ENCODE measurements at regions not wholly inside any gene's neighbourhood (a gene's known extent, or its start where the extent isn't known, plus 50 kb on each side); places are given as distances from the start of the nearest gene placed in this dataset.

DNA sequence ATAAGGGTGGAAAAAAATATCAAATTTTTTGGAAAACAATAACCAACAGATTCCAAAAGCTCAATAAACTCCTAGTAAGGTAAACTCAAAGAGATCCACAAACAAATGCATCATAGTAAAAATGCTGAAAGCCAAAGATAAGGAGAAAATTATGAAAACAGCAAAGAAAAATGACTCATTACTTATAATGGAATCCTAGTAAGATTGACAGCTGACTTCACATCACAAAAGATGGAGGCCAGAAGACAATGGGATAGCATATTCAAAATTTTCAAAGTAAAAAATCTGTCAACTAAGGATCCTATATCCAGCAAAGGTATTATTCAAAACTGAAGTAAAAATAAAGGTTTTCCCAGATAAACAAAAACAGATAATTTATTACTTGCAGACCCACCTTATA lies 183.4 kb upstream of the VIPR2 start:
- Mint-ChIP-seq H3K27ac (no peak overlapping the region), H3K36me3 (ENCODE audit: low read depth) (no peaks in the 10 kb centered on the region), H3K4me1 (no peaks in the 10 kb centered on the region), H3K27me3 (ENCODE audit: insufficient read depth) (no peaks in the 10 kb centered on the region), H3K4me3 (no peak overlapping the region), H3K9me3 (peaks cover 70% of the 10 kb centered on the region)
- Histone ChIP-seq H3K9ac (ENCODE audit: extremely low read depth, low read length, poor library complexity, severe bottlenecking) (no peak overlapping the region), H3K4me3 (ENCODE audit: low read length) (no peak overlapping the region), H3K36me3 (ENCODE audit: control insufficient read depth, insufficient read depth, low read length) (no peaks in the 10 kb centered on the region), H3K27ac (ENCODE audit: low read depth, low read length) (no peak overlapping the region), H3K9me3 (ENCODE audit: control insufficient read depth, low read length) (peaks cover 71% of the 10 kb centered on the region), H3K4me1 (ENCODE audit: control insufficient read depth, insufficient read depth, low read length) (no peaks in the 10 kb centered on the region), H3K27me3 (ENCODE audit: control insufficient read depth, insufficient read depth, low read length, poor library complexity, severe bottlenecking) (no peaks in the 10 kb centered on the region)
- TF ChIP-seq, protein P1, sequence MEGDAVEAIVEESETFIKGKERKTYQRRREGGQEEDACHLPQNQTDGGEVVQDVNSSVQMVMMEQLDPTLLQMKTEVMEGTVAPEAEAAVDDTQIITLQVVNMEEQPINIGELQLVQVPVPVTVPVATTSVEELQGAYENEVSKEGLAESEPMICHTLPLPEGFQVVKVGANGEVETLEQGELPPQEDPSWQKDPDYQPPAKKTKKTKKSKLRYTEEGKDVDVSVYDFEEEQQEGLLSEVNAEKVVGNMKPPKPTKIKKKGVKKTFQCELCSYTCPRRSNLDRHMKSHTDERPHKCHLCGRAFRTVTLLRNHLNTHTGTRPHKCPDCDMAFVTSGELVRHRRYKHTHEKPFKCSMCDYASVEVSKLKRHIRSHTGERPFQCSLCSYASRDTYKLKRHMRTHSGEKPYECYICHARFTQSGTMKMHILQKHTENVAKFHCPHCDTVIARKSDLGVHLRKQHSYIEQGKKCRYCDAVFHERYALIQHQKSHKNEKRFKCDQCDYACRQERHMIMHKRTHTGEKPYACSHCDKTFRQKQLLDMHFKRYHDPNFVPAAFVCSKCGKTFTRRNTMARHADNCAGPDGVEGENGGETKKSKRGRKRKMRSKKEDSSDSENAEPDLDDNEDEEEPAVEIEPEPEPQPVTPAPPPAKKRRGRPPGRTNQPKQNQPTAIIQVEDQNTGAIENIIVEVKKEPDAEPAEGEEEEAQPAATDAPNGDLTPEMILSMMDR (conservative IDR thresholded peaks at IDR 0.05), result no peak
- DNase-seq, result no peak

DNA sequence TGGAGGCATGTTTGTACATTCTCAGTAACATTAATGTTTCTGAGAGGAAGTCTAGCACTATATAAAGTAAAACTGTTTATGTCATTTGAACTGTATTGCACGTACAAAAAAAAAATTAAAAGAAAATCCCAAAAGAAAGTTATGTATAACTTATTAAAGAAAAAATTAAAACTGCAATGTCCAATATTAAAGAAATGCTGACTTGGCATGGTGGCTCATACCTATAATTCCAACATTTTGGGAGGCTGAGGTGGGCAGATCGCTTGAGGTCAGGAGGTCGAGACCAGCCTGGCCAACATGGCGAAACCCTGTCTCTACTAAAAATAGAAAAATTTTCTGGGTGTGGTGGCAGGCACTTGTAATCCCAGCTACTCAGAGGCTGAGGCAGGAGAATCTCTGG lies 178.7 kb upstream of the VIPR2 start:
- peaks cover 88% of the 10 kb centered on the region for H3K9me3 Mint-ChIP-seq
- Histone ChIP-seq H3K4me1 (ENCODE audit: control insufficient read depth, insufficient read depth, low read length) (no peaks in the 10 kb centered on the region), H3K4me3 (ENCODE audit: low read length) (no peak overlapping the region), H3K27ac (ENCODE audit: low read depth, low read length) (no peak overlapping the region), H3K27me3 (ENCODE audit: control insufficient read depth, insufficient read depth, low read length, poor library complexity, severe bottlenecking) (no peaks in the 10 kb centered on the region), H3K9ac (ENCODE audit: extremely low read depth, low read length, poor library complexity, severe bottlenecking) (no peak overlapping the region), H3K9me3 (ENCODE audit: control insufficient read depth, low read length) (peaks cover 87% of the 10 kb centered on the region), H3K36me3 (ENCODE audit: control insufficient read depth, insufficient read depth, low read length) (no peaks in the 10 kb centered on the region)
- TF ChIP-seq, protein P1 (conservative IDR thresholded peaks at IDR 0.05), result no peak
- no peak overlapping the region for H3K27ac Mint-ChIP-seq
- no peak overlapping the region for H3K4me3 Mint-ChIP-seq
- WGBS, 2 experiments (ENCODE audit: insufficient coverage in 1 of 2, insufficient read length in 1 of 2), result 88 to 100% methylated on average over 1 to 4 of the region's 4 CpGs
- no peaks in the 10 kb centered on the region for H3K27me3 Mint-ChIP-seq (ENCODE audit: insufficient read depth)
- H3K36me3 Mint-ChIP-seq (ENCODE audit: low read depth), result no peaks in the 10 kb centered on the region
- no peak for DNase-seq
- H3K4me1 Mint-ChIP-seq, result no peaks in the 10 kb centered on the region

DNA sequence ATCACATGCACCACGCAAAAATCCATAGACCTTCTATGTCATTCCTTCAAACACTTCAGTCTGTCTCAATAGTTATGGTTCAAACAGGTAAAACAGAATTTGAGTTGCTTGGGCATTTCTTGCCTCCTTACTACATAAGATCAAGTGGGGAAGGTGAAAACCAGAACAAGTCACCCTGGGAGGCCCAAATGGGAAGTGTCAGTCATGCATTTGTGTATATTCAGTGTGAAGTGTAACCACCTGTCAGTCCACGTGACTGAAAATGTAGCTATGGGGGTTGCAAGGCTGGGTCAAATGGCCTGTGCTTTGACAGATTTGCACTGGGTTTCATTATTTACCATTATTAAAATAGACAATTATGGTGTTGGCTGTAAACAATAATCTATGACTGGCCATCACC lies 176.6 kb upstream of the VIPR2 start:
- Mint-ChIP-seq H3K27ac (no peak overlapping the region), H3K4me3 (no peak overlapping the region), H3K9me3 (peaks cover 87% of the 10 kb centered on the region), H3K4me1 (no peaks in the 10 kb centered on the region), H3K36me3 (ENCODE audit: low read depth) (no peaks in the 10 kb centered on the region), H3K27me3 (ENCODE audit: insufficient read depth) (no peaks in the 10 kb centered on the region)
- Histone ChIP-seq H3K4me1 (ENCODE audit: control insufficient read depth, insufficient read depth, low read length) (no peaks in the 10 kb centered on the region), H3K27ac (ENCODE audit: low read depth, low read length) (no peak overlapping the region), H3K4me3 (ENCODE audit: low read length) (no peak overlapping the region), H3K9me3 (ENCODE audit: control insufficient read depth, low read length) (peaks cover 79% of the 10 kb centered on the region), H3K36me3 (ENCODE audit: control insufficient read depth, insufficient read depth, low read length) (no peaks in the 10 kb centered on the region), H3K9ac (ENCODE audit: extremely low read depth, low read length, poor library complexity, severe bottlenecking) (no peak overlapping the region), H3K27me3 (ENCODE audit: control insufficient read depth, insufficient read depth, low read length, poor library complexity, severe bottlenecking) (no peaks in the 10 kb centered on the region)
- DNase-seq, result no peak
- TF ChIP-seq, protein P1 (conservative IDR thresholded peaks at IDR 0.05), result no peak
- 46 to 50% methylated on average over 2 of the region's 2 CpGs for WGBS, 2 experiments (ENCODE audit: insufficient coverage in 1 of 2, insufficient read length in 1 of 2)

All from endodermal cell (in vitro differentiated cells).